WI38 (cell line): ENCODE measurements at regions not wholly inside any gene's neighbourhood (a gene's known extent, or its start where the extent isn't known, plus 50 kb on each side); places are given as distances from the start of the nearest gene placed in this dataset.

Source experiments
- H3K4me3 ChIP-seq: 2 replicates; pipeline ENCODE4 v1.5.1; 2011; ENCODE audit warnings: low read depth, mild to moderate bottlenecking, control low read depth, low read length
- TF ChIP-seq, protein P1 (sequence below): IDR thresholded peaks from 2 replicates; pipeline ENCODE4 v1.5.1; 2012; ENCODE audit warnings: low read depth, mild to moderate bottlenecking, control low read depth, low read length

DNA sequence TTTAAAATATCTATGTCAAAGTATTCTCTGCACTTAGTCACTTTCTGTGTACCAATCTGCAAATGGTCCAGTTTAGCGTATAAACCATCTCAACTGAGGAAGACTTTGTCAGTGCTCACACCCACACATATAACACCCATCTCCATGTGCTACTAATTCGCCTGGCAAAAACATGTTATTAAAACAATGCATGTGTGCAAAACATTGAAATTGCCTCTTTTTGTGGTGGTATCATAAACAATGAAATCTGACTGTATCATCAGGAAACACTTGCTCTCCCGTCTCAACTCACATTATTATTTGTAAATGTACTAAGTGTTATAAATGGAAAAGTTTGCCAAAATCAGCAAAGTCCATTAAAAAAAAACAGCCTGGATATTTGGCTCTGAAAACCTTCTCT lies 105.9 kb upstream of the FOXC1 start:
- TF ChIP-seq, protein P1, sequence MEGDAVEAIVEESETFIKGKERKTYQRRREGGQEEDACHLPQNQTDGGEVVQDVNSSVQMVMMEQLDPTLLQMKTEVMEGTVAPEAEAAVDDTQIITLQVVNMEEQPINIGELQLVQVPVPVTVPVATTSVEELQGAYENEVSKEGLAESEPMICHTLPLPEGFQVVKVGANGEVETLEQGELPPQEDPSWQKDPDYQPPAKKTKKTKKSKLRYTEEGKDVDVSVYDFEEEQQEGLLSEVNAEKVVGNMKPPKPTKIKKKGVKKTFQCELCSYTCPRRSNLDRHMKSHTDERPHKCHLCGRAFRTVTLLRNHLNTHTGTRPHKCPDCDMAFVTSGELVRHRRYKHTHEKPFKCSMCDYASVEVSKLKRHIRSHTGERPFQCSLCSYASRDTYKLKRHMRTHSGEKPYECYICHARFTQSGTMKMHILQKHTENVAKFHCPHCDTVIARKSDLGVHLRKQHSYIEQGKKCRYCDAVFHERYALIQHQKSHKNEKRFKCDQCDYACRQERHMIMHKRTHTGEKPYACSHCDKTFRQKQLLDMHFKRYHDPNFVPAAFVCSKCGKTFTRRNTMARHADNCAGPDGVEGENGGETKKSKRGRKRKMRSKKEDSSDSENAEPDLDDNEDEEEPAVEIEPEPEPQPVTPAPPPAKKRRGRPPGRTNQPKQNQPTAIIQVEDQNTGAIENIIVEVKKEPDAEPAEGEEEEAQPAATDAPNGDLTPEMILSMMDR: no peak
- H3K4me3 ChIP-seq: no peak overlapping the region

GRCh38 chr6:1504465-1504864 lies 105.2 kb upstream of the FOXC1 start:
- TF ChIP-seq, protein P1: no peak
- no peak overlapping the region for H3K4me3 ChIP-seq

- TF ChIP-seq, protein P1: no peak
- H3K4me3 ChIP-seq: no peak overlapping the region
Observed at GRCh38 chr6:1507251-1507650, 102.5 kb upstream of the FOXC1 start.

GRCh38 chr6:1509241-1509640 lies 100.5 kb upstream of the FOXC1 start:
- H3K4me3 ChIP-seq: no peak overlapping the region
- TF ChIP-seq, protein P1: no peak

- no peak overlapping the region for H3K4me3 ChIP-seq
- TF ChIP-seq, protein P1: no peak
Observed at GRCh38 chr6:1510239-1510638, 99.5 kb upstream of the FOXC1 start.

DNA sequence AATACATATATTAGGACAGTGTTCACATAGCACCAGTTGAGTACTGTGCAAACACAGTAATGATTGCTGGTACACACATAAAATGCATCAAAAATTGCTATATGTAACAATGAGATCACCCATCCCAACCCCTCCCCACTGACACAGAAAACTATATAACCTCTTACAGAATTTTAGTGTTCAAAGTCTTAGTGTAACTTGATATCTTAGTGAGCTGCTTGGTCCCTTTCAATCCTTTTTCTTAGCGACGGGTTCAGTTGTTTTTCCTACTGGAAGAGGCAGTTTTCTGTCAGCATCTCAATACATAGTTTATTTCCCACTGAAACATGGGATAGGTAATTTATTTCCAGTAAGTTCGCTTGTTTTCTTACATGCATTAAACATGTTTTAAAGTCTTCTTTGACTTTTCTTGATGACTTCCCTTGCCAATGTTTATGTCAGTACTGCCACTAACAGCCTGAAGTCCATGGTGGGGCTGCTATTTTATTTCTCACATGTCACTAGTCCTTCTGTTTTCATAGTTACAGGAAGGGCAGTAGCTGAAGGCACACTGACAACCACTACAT lies 96.4 kb upstream of the FOXC1 start:
- TF ChIP-seq, protein P1: no peak
- H3K4me3 ChIP-seq: no peak overlapping the region

GRCh38 chr6:1514078-1514477 lies 95.6 kb upstream of the FOXC1 start:
- H3K4me3 ChIP-seq: no peak overlapping the region
- TF ChIP-seq, protein P1: no peak
